ENCODE measurements at regions not wholly inside any gene's neighbourhood (a gene's known extent, or its start where the extent isn't known, plus 50 kb on each side); places are given as distances from the start of the nearest gene placed in this dataset.
"Not testable (repeated sequence)": the region's sequence is repeated elsewhere in the genome, so short reads cannot be mapped to it uniquely, and the experiment has no call there.

DNA sequence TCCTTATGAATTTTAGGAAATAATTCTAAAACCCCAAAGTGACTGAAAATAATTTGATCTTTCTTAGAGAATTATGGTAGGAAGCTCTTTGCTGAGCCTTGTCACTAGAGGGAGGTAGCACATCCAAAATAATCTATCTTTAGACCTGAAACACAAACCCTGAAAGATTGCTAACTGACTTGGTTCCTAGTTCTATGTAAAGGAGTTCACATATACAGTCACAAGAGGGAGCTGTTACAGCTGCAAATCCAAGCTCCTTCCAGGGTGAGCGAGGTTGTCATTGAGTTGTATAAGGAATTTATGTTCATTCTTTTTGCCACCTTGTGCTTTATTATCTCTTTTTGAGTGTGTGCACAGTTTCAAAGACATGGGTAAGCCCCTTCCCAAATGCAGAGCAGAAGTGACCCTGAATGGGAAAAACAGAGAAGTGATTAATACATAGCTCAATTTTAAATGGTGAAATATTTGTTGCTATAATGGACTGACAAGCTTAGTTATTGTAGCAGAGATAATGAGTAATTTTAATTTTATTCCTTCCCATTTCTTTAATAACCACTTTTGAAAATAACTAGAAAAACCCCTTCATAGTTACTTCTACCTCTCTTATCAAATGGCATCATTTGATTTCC, 387.9 kb downstream of the DAD1 start:
- H3K9me3 ChIP-seq (ENCODE audit: control insufficient read depth in 1 of 2, low read length in 2 of 2) = peaks cover 6 to 7% of the 10 kb centered on the region in 2 donors
- H3K4me3 ChIP-seq (ENCODE audit: low read depth in 1 of 2, low read length in 2 of 2) = no peak overlapping the region
- H3K9ac ChIP-seq (ENCODE audit: low read depth in 1 of 2, low read length in 2 of 2) = no peak overlapping the region
- H3K27ac ChIP-seq (ENCODE audit: low read depth, low read length) = no peak overlapping the region
- no peaks in the 10 kb centered on the region for H3K36me3 ChIP-seq (ENCODE audit: control insufficient read depth in 1 of 2, insufficient read depth in 2 of 2, low read length in 2 of 2)
- no peaks in the 10 kb centered on the region for H3K4me1 ChIP-seq (ENCODE audit: control insufficient read depth in 1 of 2, insufficient read depth in 2 of 2, low read length in 2 of 2)
- H3K27me3 ChIP-seq (ENCODE audit: control insufficient read depth in 1 of 2, insufficient read depth in 2 of 2, low read length in 2 of 2) = no peaks in the 10 kb centered on the region

GRCh38 chr14:22200131-22200530, 388.9 kb downstream of the DAD1 start:
- H3K27me3 ChIP-seq (ENCODE audit: control insufficient read depth in 1 of 2, insufficient read depth in 2 of 2, low read length in 2 of 2); H3K27ac ChIP-seq (ENCODE audit: low read depth, low read length); H3K4me1 ChIP-seq (ENCODE audit: control insufficient read depth in 1 of 2, insufficient read depth in 2 of 2, low read length in 2 of 2); H3K36me3 ChIP-seq (ENCODE audit: control insufficient read depth in 1 of 2, insufficient read depth in 2 of 2, low read length in 2 of 2); H3K9me3 ChIP-seq (ENCODE audit: control insufficient read depth in 1 of 2, low read length in 2 of 2); H3K4me3 ChIP-seq (ENCODE audit: low read depth in 1 of 2, low read length in 2 of 2); H3K9ac ChIP-seq (ENCODE audit: low read depth in 1 of 2, low read length in 2 of 2): not testable (repeated sequence)

- no peak overlapping the region for H3K9ac ChIP-seq (ENCODE audit: low read depth in 1 of 2, low read length in 2 of 2)
- no peaks in the 10 kb centered on the region for H3K36me3 ChIP-seq (ENCODE audit: control insufficient read depth in 1 of 2, insufficient read depth in 2 of 2, low read length in 2 of 2)
- no peak overlapping the region for H3K27ac ChIP-seq (ENCODE audit: low read depth, low read length)
- H3K27me3 ChIP-seq (ENCODE audit: control insufficient read depth in 1 of 2, insufficient read depth in 2 of 2, low read length in 2 of 2) = no peaks in the 10 kb centered on the region
- H3K9me3 ChIP-seq (ENCODE audit: control insufficient read depth in 1 of 2, low read length in 2 of 2) = peaks cover 6 to 7% of the 10 kb centered on the region in 2 donors
- H3K4me1 ChIP-seq (ENCODE audit: control insufficient read depth in 1 of 2, insufficient read depth in 2 of 2, low read length in 2 of 2) = peaks cover 10% of the 10 kb centered on the region in 2 donors
- no peak overlapping the region for H3K4me3 ChIP-seq (ENCODE audit: low read depth in 1 of 2, low read length in 2 of 2)
These were observed 394.4 kb downstream of the DAD1 start for GRCh38 chr14:22194664-22195063.

GRCh38 chr14:22190411-22191191, 398.4 kb downstream of the DAD1 start:
- H3K36me3 ChIP-seq (ENCODE audit: control insufficient read depth in 1 of 2, insufficient read depth in 2 of 2, low read length in 2 of 2) = no peaks in the 10 kb centered on the region

GRCh38 chr14:22189881-22190280, 399.1 kb downstream of the DAD1 start:
- Histone ChIP-seq H3K27me3 (ENCODE audit: control insufficient read depth in 1 of 2, insufficient read depth in 2 of 2, low read length in 2 of 2) (no peaks in the 10 kb centered on the region), H3K27ac (ENCODE audit: low read depth, low read length) (no peak overlapping the region), H3K4me3 (ENCODE audit: low read depth in 1 of 2, low read length in 2 of 2) (no peak overlapping the region), H3K4me1 (ENCODE audit: control insufficient read depth in 1 of 2, insufficient read depth in 2 of 2, low read length in 2 of 2) (peaks cover 10 to 12% of the 10 kb centered on the region in 2 donors), H3K36me3 (ENCODE audit: control insufficient read depth in 1 of 2, insufficient read depth in 2 of 2, low read length in 2 of 2) (no peaks in the 10 kb centered on the region), H3K9me3 (ENCODE audit: control insufficient read depth in 1 of 2, low read length in 2 of 2) (no peaks in the 10 kb centered on the region), H3K9ac (ENCODE audit: low read depth in 1 of 2, low read length in 2 of 2) (no peak overlapping the region)

More at GRCh38 chr14:22190411-22191191, 398.4 kb downstream of the DAD1 start:
- Histone ChIP-seq H3K9ac (ENCODE audit: low read depth in 1 of 2, low read length in 2 of 2) (no peak overlapping the region), H3K27ac (ENCODE audit: low read depth, low read length) (no peak overlapping the region), H3K27me3 (ENCODE audit: control insufficient read depth in 1 of 2, insufficient read depth in 2 of 2, low read length in 2 of 2) (no peaks in the 10 kb centered on the region), H3K9me3 (ENCODE audit: control insufficient read depth in 1 of 2, low read length in 2 of 2) (no peaks in the 10 kb centered on the region), H3K4me3 (ENCODE audit: low read depth in 1 of 2, low read length in 2 of 2) (no peak overlapping the region), H3K4me1 (ENCODE audit: control insufficient read depth in 1 of 2, insufficient read depth in 2 of 2, low read length in 2 of 2) (peaks cover 10 to 12% of the 10 kb centered on the region in 2 donors)

DNA sequence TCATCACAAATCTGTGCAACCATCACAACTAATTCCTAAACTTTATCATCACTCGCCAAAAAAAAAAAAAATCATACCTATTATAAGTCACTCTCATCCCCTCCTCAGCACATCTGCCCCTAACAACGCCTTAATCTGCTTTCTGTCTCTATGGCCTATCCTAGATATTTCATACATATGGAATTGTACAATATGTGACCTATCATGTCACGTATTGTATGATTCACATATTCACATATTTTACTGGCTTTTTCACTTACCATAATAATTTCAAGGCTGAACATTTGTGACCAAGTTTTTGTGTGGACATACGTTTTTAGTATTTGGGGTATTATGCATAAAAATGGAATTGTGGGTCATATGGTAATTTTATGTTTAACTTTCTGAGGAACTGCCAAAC, 400.7 kb downstream of the DAD1 start:
- Histone ChIP-seq H3K4me1 (ENCODE audit: control insufficient read depth in 1 of 2, insufficient read depth in 2 of 2, low read length in 2 of 2) (peaks cover 10 to 12% of the 10 kb centered on the region in 2 donors), H3K9ac (ENCODE audit: low read depth in 1 of 2, low read length in 2 of 2) (no peak overlapping the region), H3K4me3 (ENCODE audit: low read depth in 1 of 2, low read length in 2 of 2) (no peak overlapping the region), H3K36me3 (ENCODE audit: control insufficient read depth in 1 of 2, insufficient read depth in 2 of 2, low read length in 2 of 2) (no peaks in the 10 kb centered on the region), H3K27me3 (ENCODE audit: control insufficient read depth in 1 of 2, insufficient read depth in 2 of 2, low read length in 2 of 2) (no peaks in the 10 kb centered on the region), H3K27ac (ENCODE audit: low read depth, low read length) (no peak overlapping the region), H3K9me3 (ENCODE audit: control insufficient read depth in 1 of 2, low read length in 2 of 2) (no peaks in the 10 kb centered on the region)

DNA sequence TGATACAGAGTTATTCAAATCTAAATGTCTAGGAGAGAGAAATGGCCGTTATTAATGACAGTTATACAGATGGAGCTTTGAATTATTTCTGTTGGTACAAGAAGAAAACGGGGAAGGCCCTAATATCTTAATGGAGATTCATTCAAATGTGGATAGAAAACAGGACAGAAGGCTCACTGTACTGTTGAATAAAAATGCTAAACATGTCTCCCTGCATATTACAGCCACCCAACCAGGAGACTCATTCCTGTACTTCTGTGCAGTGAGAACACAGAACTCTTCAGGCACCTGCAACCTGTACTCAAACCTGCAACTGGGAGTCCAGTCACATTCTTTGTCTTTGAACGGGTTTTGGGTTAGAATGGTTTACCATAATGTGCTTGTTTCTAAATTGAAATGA, 403.2 kb downstream of the DAD1 start:
- Histone ChIP-seq H3K36me3 (ENCODE audit: control insufficient read depth in 1 of 2, insufficient read depth in 2 of 2, low read length in 2 of 2) (no peaks in the 10 kb centered on the region), H3K27me3 (ENCODE audit: control insufficient read depth in 1 of 2, insufficient read depth in 2 of 2, low read length in 2 of 2) (no peaks in the 10 kb centered on the region), H3K9me3 (ENCODE audit: control insufficient read depth in 1 of 2, low read length in 2 of 2) (no peaks in the 10 kb centered on the region), H3K4me3 (ENCODE audit: low read depth in 1 of 2, low read length in 2 of 2) (no peak overlapping the region), H3K9ac (ENCODE audit: low read depth in 1 of 2, low read length in 2 of 2) (no peak overlapping the region), H3K4me1 (ENCODE audit: control insufficient read depth in 1 of 2, insufficient read depth in 2 of 2, low read length in 2 of 2) (peaks cover 7 to 12% of the 10 kb centered on the region in 2 donors), H3K27ac (ENCODE audit: low read depth, low read length) (no peak overlapping the region)

GRCh38 chr14:22185191-22185590, 403.8 kb downstream of the DAD1 start:
- H3K9me3 ChIP-seq (ENCODE audit: control insufficient read depth in 1 of 2, low read length in 2 of 2) = no peaks in the 10 kb centered on the region
- no peak overlapping the region for H3K27ac ChIP-seq (ENCODE audit: low read depth, low read length)
- H3K4me3 ChIP-seq (ENCODE audit: low read depth in 1 of 2, low read length in 2 of 2) = no peak overlapping the region
- H3K27me3 ChIP-seq (ENCODE audit: control insufficient read depth in 1 of 2, insufficient read depth in 2 of 2, low read length in 2 of 2) = no peaks in the 10 kb centered on the region
- H3K9ac ChIP-seq (ENCODE audit: low read depth in 1 of 2, low read length in 2 of 2) = no peak overlapping the region
- H3K36me3 ChIP-seq (ENCODE audit: control insufficient read depth in 1 of 2, insufficient read depth in 2 of 2, low read length in 2 of 2) = no peaks in the 10 kb centered on the region
- peaks cover 3 to 8% of the 10 kb centered on the region in 2 donors for H3K4me1 ChIP-seq (ENCODE audit: control insufficient read depth in 1 of 2, insufficient read depth in 2 of 2, low read length in 2 of 2)

GRCh38 chr14:22184830-22185168, 404.2 kb downstream of the DAD1 start:
- no peak overlapping the region for H3K4me3 ChIP-seq (ENCODE audit: low read depth in 1 of 2, low read length in 2 of 2)
- H3K4me1 ChIP-seq (ENCODE audit: control insufficient read depth in 1 of 2, insufficient read depth in 2 of 2, low read length in 2 of 2) = peaks cover 0 to 4% of the 10 kb centered on the region in 2 donors
- H3K9me3 ChIP-seq (ENCODE audit: control insufficient read depth in 1 of 2, low read length in 2 of 2) = no peaks in the 10 kb centered on the region
- no peaks in the 10 kb centered on the region for H3K27me3 ChIP-seq (ENCODE audit: control insufficient read depth in 1 of 2, insufficient read depth in 2 of 2, low read length in 2 of 2)
- no peaks in the 10 kb centered on the region for H3K36me3 ChIP-seq (ENCODE audit: control insufficient read depth in 1 of 2, insufficient read depth in 2 of 2, low read length in 2 of 2)
- no peak overlapping the region for H3K27ac ChIP-seq (ENCODE audit: low read depth, low read length)
- no peak overlapping the region for H3K9ac ChIP-seq (ENCODE audit: low read depth in 1 of 2, low read length in 2 of 2)

- Histone ChIP-seq H3K27me3 (ENCODE audit: control insufficient read depth in 1 of 2, insufficient read depth in 2 of 2, low read length in 2 of 2) (no peaks in the 10 kb centered on the region), H3K4me3 (ENCODE audit: low read depth in 1 of 2, low read length in 2 of 2) (no peak overlapping the region), H3K9ac (ENCODE audit: low read depth in 1 of 2, low read length in 2 of 2) (no peak overlapping the region), H3K4me1 (ENCODE audit: control insufficient read depth in 1 of 2, insufficient read depth in 2 of 2, low read length in 2 of 2) (no peaks in the 10 kb centered on the region), H3K9me3 (ENCODE audit: control insufficient read depth in 1 of 2, low read length in 2 of 2) (no peaks in the 10 kb centered on the region), H3K36me3 (ENCODE audit: control insufficient read depth in 1 of 2, insufficient read depth in 2 of 2, low read length in 2 of 2) (no peaks in the 10 kb centered on the region), H3K27ac (ENCODE audit: low read depth, low read length) (no peak overlapping the region)
These were observed 404.7 kb downstream of the DAD1 start for GRCh38 chr14:22184157-22184829.

Measured in duodenal mucosa (tissue), 2 donors.